ENCODE measurements at regions not wholly inside any gene's neighbourhood (a gene's known extent, or its start where the extent isn't known, plus 50 kb on each side); places are given as distances from the start of the nearest gene placed in this dataset.

GRCh38 chr3:107939691-107940442 is 151.0 kb downstream of the CD47 start:
- DNase-seq (no peak), ATAC-seq (replicated peaks in 1 of 4) (no peak)
- ChIA-PET CTCF (interaction anchor here (1.1 to 2.1 kb wide), 2 partner anchors 13 to 538 kb away, joined by 3 to 9 read pairs; no protein-coding TSS in a partner anchor), POLR2A (no interaction called here)
- no peaks in the 10 kb centered on the region for H3K36me3 Mint-ChIP-seq
- H3K27ac ChIP-seq (ENCODE audit: low read length) = no peak overlapping the region
- peaks cover 0 to 4% of the 10 kb centered on the region in 2 donors for H3K27me3 Mint-ChIP-seq
- H3K4me3 Mint-ChIP-seq = no peak overlapping the region
- no peaks in the 10 kb centered on the region for H3K9me3 ChIP-seq
- no peak overlapping the region for H3K4me3 ChIP-seq (ENCODE audit: control insufficient read depth in 1 of 2, extremely low read depth in 1 of 2, low read length in 1 of 2)
- no peaks in the 10 kb centered on the region for H3K9me3 Mint-ChIP-seq
- no peaks in the 10 kb centered on the region for H3K36me3 ChIP-seq (ENCODE audit: control insufficient read depth in 2 of 2, extremely low read depth in 1 of 2, insufficient read depth in 1 of 2, low read length in 1 of 2)
- no peak overlapping the region for H3K27ac Mint-ChIP-seq
- H3K4me1 Mint-ChIP-seq = peaks cover 12 to 21% (median 16%) of the 10 kb centered on the region in 3 donors
- H3K27me3 ChIP-seq (replicated peaks in 1 of 2; ENCODE audit: control insufficient read depth in 2 of 2, extremely low read depth in 1 of 2, insufficient read depth in 2 of 2, low read length in 1 of 2) = no peaks in the 10 kb centered on the region
- 100% methylated on average over 2 of the region's 10 CpGs for WGBS (ENCODE audit: insufficient coverage)
- H3K4me1 ChIP-seq (ENCODE audit: control insufficient read depth in 1 of 2, extremely low read depth in 1 of 2, insufficient read depth in 2 of 2, low read length in 2 of 2) = peaks cover 0 to 2% of the 10 kb centered on the region in 2 experiments

GRCh38 chr3:107938143-107938542 is 152.7 kb downstream of the CD47 start:
- Mint-ChIP-seq H3K4me1 (peaks cover 12 to 20% (median 16%) of the 10 kb centered on the region in 3 donors), H3K27me3 (peaks cover 0 to 4% of the 10 kb centered on the region in 2 donors), H3K36me3 (no peaks in the 10 kb centered on the region), H3K9me3 (peaks cover 5 to 7% (median 5%) of the 10 kb centered on the region in 3 donors), H3K27ac (no peak overlapping the region), H3K4me3 (no peak overlapping the region)
- H3K36me3 ChIP-seq (ENCODE audit: control insufficient read depth in 2 of 2, extremely low read depth in 1 of 2, insufficient read depth in 1 of 2, low read length in 1 of 2) = no peaks in the 10 kb centered on the region
- POLR2A ChIA-PET = no interaction called here
- peaks cover 0 to 2% of the 10 kb centered on the region in 2 experiments for H3K4me1 ChIP-seq (ENCODE audit: control insufficient read depth in 1 of 2, extremely low read depth in 1 of 2, insufficient read depth in 2 of 2, low read length in 2 of 2)
- no peaks in the 10 kb centered on the region for H3K27me3 ChIP-seq (replicated peaks in 1 of 2; ENCODE audit: control insufficient read depth in 2 of 2, extremely low read depth in 1 of 2, insufficient read depth in 2 of 2, low read length in 1 of 2)
- DNase-seq (peak in 3 of 35 experiments; percentile 4 to 37 (median 13)), ATAC-seq (replicated peaks in 1 of 4) (no peak)
- no peaks in the 10 kb centered on the region for H3K9me3 ChIP-seq
- CTCF ChIA-PET = interaction anchor here (0.6 to 2.1 kb wide), 5 partner anchors 12 to 539 kb away, joined by 3 to 9 read pairs (median 4); no protein-coding TSS in a partner anchor
- no peak overlapping the region for H3K4me3 ChIP-seq (ENCODE audit: control insufficient read depth in 1 of 2, extremely low read depth in 1 of 2, low read length in 1 of 2)
- H3K27ac ChIP-seq (ENCODE audit: low read length) = no peak overlapping the region

- no peaks in the 10 kb centered on the region for H3K36me3 Mint-ChIP-seq
- POLR2A ChIA-PET = no interaction called here
- no peak for DNase-seq
- H3K27ac ChIP-seq (ENCODE audit: low read length) = no peak overlapping the region
- WGBS (ENCODE audit: insufficient coverage) = 60% methylated on average over 1 of the region's 4 CpGs
- H3K36me3 ChIP-seq (ENCODE audit: control insufficient read depth in 2 of 2, extremely low read depth in 1 of 2, insufficient read depth in 1 of 2, low read length in 1 of 2) = no peaks in the 10 kb centered on the region
- no peak overlapping the region for H3K27ac Mint-ChIP-seq
- H3K4me1 Mint-ChIP-seq = peaks cover 0 to 5% (median 4%) of the 10 kb centered on the region in 3 donors
- no peaks in the 10 kb centered on the region for H3K27me3 ChIP-seq (replicated peaks in 1 of 2; ENCODE audit: control insufficient read depth in 2 of 2, extremely low read depth in 1 of 2, insufficient read depth in 2 of 2, low read length in 1 of 2)
- H3K4me3 ChIP-seq (ENCODE audit: control insufficient read depth in 1 of 2, extremely low read depth in 1 of 2, low read length in 1 of 2) = no peak overlapping the region
- H3K4me1 ChIP-seq (ENCODE audit: control insufficient read depth in 1 of 2, extremely low read depth in 1 of 2, insufficient read depth in 2 of 2, low read length in 2 of 2) = no peaks in the 10 kb centered on the region
- ATAC-seq (replicated peaks in 1 of 4) = no peak
- H3K9me3 Mint-ChIP-seq = peaks cover 5 to 13% (median 8%) of the 10 kb centered on the region in 3 donors
- no peak overlapping the region for H3K4me3 Mint-ChIP-seq
- CTCF ChIA-PET = interaction anchor here in 1 of 2 donors (1.2 kb wide), 1 partner anchor 30 kb away, joined by 4 read pairs; no protein-coding TSS in a partner anchor
- H3K27me3 Mint-ChIP-seq = peaks cover 0 to 4% of the 10 kb centered on the region in 2 donors
- H3K9me3 ChIP-seq = no peaks in the 10 kb centered on the region
Measured at GRCh38 chr3:107934808-107935207, 156.0 kb downstream of the CD47 start.

GRCh38 chr3:107933450-107933849 is 157.4 kb downstream of the CD47 start:
- ATAC-seq (replicated peaks in 1 of 4) (no peak), DNase-seq (no peak)
- no peak overlapping the region for H3K27ac Mint-ChIP-seq
- Histone ChIP-seq H3K27me3 (replicated peaks in 1 of 2; ENCODE audit: control insufficient read depth in 2 of 2, extremely low read depth in 1 of 2, insufficient read depth in 2 of 2, low read length in 1 of 2) (peaks cover 0 to under 1% of the 10 kb centered on the region in 2 experiments), H3K4me1 (ENCODE audit: control insufficient read depth in 1 of 2, extremely low read depth in 1 of 2, insufficient read depth in 2 of 2, low read length in 2 of 2) (no peaks in the 10 kb centered on the region), H3K9me3 (no peaks in the 10 kb centered on the region), H3K4me3 (ENCODE audit: control insufficient read depth in 1 of 2, extremely low read depth in 1 of 2, low read length in 1 of 2) (no peak overlapping the region), H3K36me3 (ENCODE audit: control insufficient read depth in 2 of 2, extremely low read depth in 1 of 2, insufficient read depth in 1 of 2, low read length in 1 of 2) (no peaks in the 10 kb centered on the region), H3K27ac (ENCODE audit: low read length) (no peak overlapping the region)
- no peaks in the 10 kb centered on the region for H3K36me3 Mint-ChIP-seq
- peaks cover 0 to 4% of the 10 kb centered on the region in 2 donors for H3K27me3 Mint-ChIP-seq
- no peak overlapping the region for H3K4me3 Mint-ChIP-seq
- peaks cover 0 to 5% (median 4%) of the 10 kb centered on the region in 3 donors for H3K4me1 Mint-ChIP-seq
- no CpG with 5 or more reads among the region's 2 CpGs for WGBS (ENCODE audit: insufficient coverage)
- POLR2A ChIA-PET = no interaction called here
- peaks cover 5 to 13% (median 8%) of the 10 kb centered on the region in 3 donors for H3K9me3 Mint-ChIP-seq
- CTCF ChIA-PET = no interaction called here

- Histone ChIP-seq H3K9me3 (no peaks in the 10 kb centered on the region), H3K27ac (ENCODE audit: low read length) (no peak overlapping the region), H3K4me1 (ENCODE audit: control insufficient read depth in 1 of 2, extremely low read depth in 1 of 2, insufficient read depth in 2 of 2, low read length in 2 of 2) (peaks cover 2 to 13% of the 10 kb centered on the region in 2 experiments), H3K4me3 (ENCODE audit: control insufficient read depth in 1 of 2, extremely low read depth in 1 of 2, low read length in 1 of 2) (no peak overlapping the region), H3K36me3 (ENCODE audit: control insufficient read depth in 2 of 2, extremely low read depth in 1 of 2, insufficient read depth in 1 of 2, low read length in 1 of 2) (no peaks in the 10 kb centered on the region), H3K27me3 (replicated peaks in 1 of 2; ENCODE audit: control insufficient read depth in 2 of 2, extremely low read depth in 1 of 2, insufficient read depth in 2 of 2, low read length in 1 of 2) (peaks cover 0 to 13% of the 10 kb centered on the region in 2 experiments)
- ChIA-PET POLR2A (no interaction called here), CTCF (no interaction called here)
- peaks cover 14% of the 10 kb centered on the region in 3 donors for H3K4me1 Mint-ChIP-seq
- H3K4me3 Mint-ChIP-seq = no peak overlapping the region
- no peaks in the 10 kb centered on the region for H3K36me3 Mint-ChIP-seq
- H3K27me3 Mint-ChIP-seq = peaks cover 4 to 9% of the 10 kb centered on the region in 2 donors
- peaks cover 5 to 13% (median 8%) of the 10 kb centered on the region in 3 donors for H3K9me3 Mint-ChIP-seq
- ATAC-seq (replicated peaks in 1 of 4) (no peak), DNase-seq (no peak)
- no peak overlapping the region for H3K27ac Mint-ChIP-seq
Measured at GRCh38 chr3:107931326-107931725, 159.5 kb downstream of the CD47 start.

GRCh38 chr3:107929088-107929487 is 161.7 kb downstream of the CD47 start:
- peaks cover 0 to 20% of the 10 kb centered on the region in 2 experiments for H3K27me3 ChIP-seq (replicated peaks in 1 of 2; ENCODE audit: control insufficient read depth in 2 of 2, extremely low read depth in 1 of 2, insufficient read depth in 2 of 2, low read length in 1 of 2)
- H3K4me3 ChIP-seq (ENCODE audit: control insufficient read depth in 1 of 2, extremely low read depth in 1 of 2, low read length in 1 of 2) = no peak overlapping the region
- 98% methylated on average over 3 of the region's 3 CpGs for WGBS (ENCODE audit: insufficient coverage)
- H3K9me3 Mint-ChIP-seq = peaks cover 5 to 13% (median 8%) of the 10 kb centered on the region in 3 donors
- no peak for DNase-seq
- H3K27ac Mint-ChIP-seq = no peak overlapping the region
- H3K4me1 Mint-ChIP-seq = peaks cover 14% of the 10 kb centered on the region in 3 donors
- no peaks in the 10 kb centered on the region for H3K36me3 ChIP-seq (ENCODE audit: control insufficient read depth in 2 of 2, extremely low read depth in 1 of 2, insufficient read depth in 1 of 2, low read length in 1 of 2)
- ATAC-seq (replicated peaks in 1 of 4) = no peak
- H3K27ac ChIP-seq (ENCODE audit: low read length) = no peak overlapping the region
- ChIA-PET POLR2A (no interaction called here), CTCF (interaction anchor here in 1 of 2 donors (0.9 to 3.9 kb wide), 2 partner anchors 92 to 268 kb away, joined by 3 to 18 read pairs; no protein-coding TSS in a partner anchor)
- peaks cover 4 to 5% of the 10 kb centered on the region in 2 donors for H3K27me3 Mint-ChIP-seq
- peaks cover 2 to 13% of the 10 kb centered on the region in 2 experiments for H3K4me1 ChIP-seq (ENCODE audit: control insufficient read depth in 1 of 2, extremely low read depth in 1 of 2, insufficient read depth in 2 of 2, low read length in 2 of 2)
- no peaks in the 10 kb centered on the region for H3K9me3 ChIP-seq
- no peak overlapping the region for H3K4me3 Mint-ChIP-seq
- H3K36me3 Mint-ChIP-seq = no peaks in the 10 kb centered on the region
